Astrocyte (in vitro differentiated cells and primary cell): ENCODE measurements at regions not wholly inside any gene's neighbourhood (a gene's known extent, or its start where the extent isn't known, plus 50 kb on each side); places are given as distances from the start of the nearest gene placed in this dataset.

ENCODE experiments used
- DNase-seq: peaks from one replicate; pipeline ENCODE4 v3.0.0-alpha.2; 2010; ENCODE audit warnings: low read depth
- FAIRE-seq: peaks from 2 replicates; lab custom pipeline; 2011; peaks lifted over from hg19 to GRCh38; lab: Jason Lieb, UNC
- H2AFZ ChIP-seq: 2 replicates; pipeline ENCODE4 v1.6.0; 2012; ENCODE audit warnings: low read depth, low read length, inconsistent platforms
- H3K27ac ChIP-seq: 2 replicates; pipeline ENCODE4 v1.5.1; 2011; ENCODE audit warnings: low read depth, low read length, inconsistent platforms
- H3K27me3 ChIP-seq: 2 replicates; pipeline ENCODE4 v1.6.0; 2011; ENCODE audit warnings: low read length, inconsistent platforms; ENCODE audit not compliant: insufficient read depth
- H3K36me3 ChIP-seq: 2 replicates; pipeline ENCODE4 v1.5.1; 2011; ENCODE audit warnings: low read length, inconsistent platforms; ENCODE audit not compliant: insufficient read depth
- H3K4me1 ChIP-seq: 2 replicates; pipeline ENCODE4 v1.5.1; 2011; ENCODE audit warnings: low read length, inconsistent platforms; ENCODE audit not compliant: insufficient read depth
- H3K4me2 ChIP-seq: 2 replicates; pipeline ENCODE4 v1.6.0; 2012; ENCODE audit warnings: low read length, inconsistent platforms
- H3K4me3 ChIP-seq: 2 replicates; pipeline ENCODE4 v1.5.1; 2011; ENCODE audit warnings: low read depth, mild to moderate bottlenecking, low read length, inconsistent platforms; ENCODE audit not compliant: insufficient read depth
- H3K79me2 ChIP-seq: 2 replicates; pipeline ENCODE4 v1.6.0; 2012; ENCODE audit warnings: mild to moderate bottlenecking, low read length, inconsistent platforms; ENCODE audit not compliant: insufficient read depth
- H3K9ac ChIP-seq: 2 replicates; pipeline ENCODE4 v1.6.0; 2012; ENCODE audit warnings: mild to moderate bottlenecking, low read length, inconsistent platforms
- H3K9me3 ChIP-seq: 2 replicates; pipeline ENCODE4 v1.5.1; 2012; ENCODE audit warnings: low read depth, mild to moderate bottlenecking, low read length, inconsistent platforms; ENCODE audit not compliant: insufficient read depth
- H4K20me1 ChIP-seq: 2 replicates; pipeline ENCODE4 v1.6.0; 2012; ENCODE audit warnings: low read length, inconsistent platforms; ENCODE audit not compliant: insufficient read depth
- H3K27ac Mint-ChIP-seq: one replicate; pipeline ENCODE4 v1.8.0; 2021; ENCODE audit warnings: mild to moderate bottlenecking, mixed read lengths; ENCODE audit not compliant: unreplicated experiment
- H3K27me3 Mint-ChIP-seq: one replicate; pipeline ENCODE4 v1.8.0; 2021; ENCODE audit warnings: low read depth, mixed read lengths; ENCODE audit not compliant: unreplicated experiment
- H3K36me3 Mint-ChIP-seq: one replicate; pipeline ENCODE4 v1.8.0; 2021; ENCODE audit warnings: low read depth, mixed read lengths; ENCODE audit not compliant: unreplicated experiment
- H3K4me1 Mint-ChIP-seq: one replicate; pipeline ENCODE4 v1.8.0; 2021; ENCODE audit warnings: low read depth, mixed read lengths; ENCODE audit not compliant: unreplicated experiment
- H3K4me3 Mint-ChIP-seq: one replicate; pipeline ENCODE4 v1.8.0; 2021; ENCODE audit warnings: mild to moderate bottlenecking, moderate library complexity, mixed read lengths; ENCODE audit not compliant: unreplicated experiment
- H3K9me3 Mint-ChIP-seq: one replicate; pipeline ENCODE4 v1.8.0; 2021; ENCODE audit warnings: mild to moderate bottlenecking, mixed read lengths; ENCODE audit not compliant: unreplicated experiment
- CTCF ChIP-seq: IDR thresholded peaks from 2 replicates; pipeline ENCODE4 v1.5.1; 2011; ENCODE audit warnings: low read depth, mild to moderate bottlenecking, inconsistent platforms, low read length, moderate library complexity; ENCODE audit not compliant: insufficient read depth
- EZH2 ChIP-seq: IDR thresholded peaks from 2 replicates; pipeline ENCODE4 v1.6.1; 2012; ENCODE audit warnings: mild to moderate bottlenecking, low read length, inconsistent platforms; ENCODE audit not compliant: insufficient read depth

- peak overlapping the region; percentile 89 for H3K27ac Mint-ChIP-seq
- peak overlapping the region; percentile 6 for H3K4me2 ChIP-seq
- no peaks in the 10 kb centered on the region for H3K9me3 ChIP-seq
- H3K4me1 ChIP-seq: peaks cover 9% of the 10 kb centered on the region
- TF ChIP-seq CTCF (no peak), EZH2 (no peak)
- no peaks in the 10 kb centered on the region for H3K27me3 Mint-ChIP-seq
- FAIRE-seq (no peak), DNase-seq (peak; percentile 97)
- no peaks in the 10 kb centered on the region for H3K36me3 Mint-ChIP-seq
- no peaks in the 10 kb centered on the region for H3K79me2 ChIP-seq
- H3K36me3 ChIP-seq: no peaks in the 10 kb centered on the region
- no peak overlapping the region for H3K4me3 ChIP-seq
- H3K27ac ChIP-seq: peak overlapping the region; percentile 11
- H2AFZ ChIP-seq: no peak overlapping the region
- no peak overlapping the region for H3K4me3 Mint-ChIP-seq
- peaks cover 9% of the 10 kb centered on the region for H3K4me1 Mint-ChIP-seq
- no peak overlapping the region for H3K9ac ChIP-seq
- H4K20me1 ChIP-seq: no peaks in the 10 kb centered on the region
- no peaks in the 10 kb centered on the region for H3K27me3 ChIP-seq
- H3K9me3 Mint-ChIP-seq: no peaks in the 10 kb centered on the region
Measured at GRCh38 chr1:189606795-189607476, 870.7 kb downstream of the BRINP3 start.

- no peaks in the 10 kb centered on the region for H3K9me3 Mint-ChIP-seq
- H3K27me3 Mint-ChIP-seq: no peaks in the 10 kb centered on the region
- DNase-seq (no peak), FAIRE-seq (no peak)
- Histone ChIP-seq H3K27me3 (no peaks in the 10 kb centered on the region), H3K79me2 (no peaks in the 10 kb centered on the region), H3K4me1 (peaks cover 9% of the 10 kb centered on the region), H3K9me3 (no peaks in the 10 kb centered on the region), H3K27ac (peak overlapping the region; percentile 11), H3K4me3 (no peak overlapping the region), H3K36me3 (no peaks in the 10 kb centered on the region), H3K9ac (no peak overlapping the region), H3K4me2 (no peak overlapping the region), H2AFZ (no peak overlapping the region), H4K20me1 (no peaks in the 10 kb centered on the region)
- no peak overlapping the region for H3K4me3 Mint-ChIP-seq
- H3K4me1 Mint-ChIP-seq: peaks cover 9% of the 10 kb centered on the region
- no peak for TF ChIP-seq EZH2
- TF ChIP-seq CTCF: no peak
- H3K36me3 Mint-ChIP-seq: no peaks in the 10 kb centered on the region
- H3K27ac Mint-ChIP-seq: peak overlapping the region; percentile 89
Measured at GRCh38 chr1:189607477-189608096, 870.1 kb downstream of the BRINP3 start.

GRCh38 chr1:189609167-189609566 is 868.5 kb downstream of the BRINP3 start:
- H2AFZ ChIP-seq: no peak overlapping the region
- H3K36me3 Mint-ChIP-seq: no peaks in the 10 kb centered on the region
- H3K4me1 Mint-ChIP-seq: peaks cover 9% of the 10 kb centered on the region
- no peak overlapping the region for H3K4me2 ChIP-seq
- H3K9ac ChIP-seq: no peak overlapping the region
- no peaks in the 10 kb centered on the region for H3K9me3 Mint-ChIP-seq
- H3K79me2 ChIP-seq: no peaks in the 10 kb centered on the region
- H3K27me3 Mint-ChIP-seq: no peaks in the 10 kb centered on the region
- H3K4me1 ChIP-seq: peaks cover 9% of the 10 kb centered on the region
- no peaks in the 10 kb centered on the region for H3K36me3 ChIP-seq
- TF ChIP-seq EZH2: no peak
- no peak overlapping the region for H3K27ac ChIP-seq
- no peak for DNase-seq
- H4K20me1 ChIP-seq: no peaks in the 10 kb centered on the region
- no peak overlapping the region for H3K4me3 Mint-ChIP-seq
- no peak overlapping the region for H3K4me3 ChIP-seq
- H3K9me3 ChIP-seq: no peaks in the 10 kb centered on the region
- FAIRE-seq: no peak
- no peaks in the 10 kb centered on the region for H3K27me3 ChIP-seq
- no peak overlapping the region for H3K27ac Mint-ChIP-seq
